Uterus (tissue), 3 donors: ENCODE measurements at regions not wholly inside any gene's neighbourhood (a gene's known extent, or its start where the extent isn't known, plus 50 kb on each side); places are given as distances from the start of the nearest gene placed in this dataset.

ENCODE experiments used
- DNase-seq, 2 donors: peaks; one replicate each; pipeline ENCODE4 v3.0.0-alpha.2; 2019 to 2020
- H3K27ac ChIP-seq, 2 donors: fragments of 200-600 bp; sonication (generic); 1 replicate in 1 of 2; 2 replicates in 1 of 2; pipeline ENCODE4 v1.5.1; 2016 to 2018
- H3K27me3 ChIP-seq, 2 donors: fragments of 200-600 bp; sonication (generic); one replicate each; pipeline ENCODE4 v1.5.1; 2018 to 2019; ENCODE audit warnings: control low read depth in 1 of 2
- H3K36me3 ChIP-seq, 2 donors: fragments of 200-600 bp; sonication (generic); one replicate each; pipeline ENCODE4 v1.5.1; 2019; ENCODE audit warnings: control low read depth in 1 of 2
- H3K4me1 ChIP-seq, 2 donors: fragments of 200-600 bp; sonication (generic); one replicate each; pipeline ENCODE4 v1.5.1; 2018 to 2019; ENCODE audit warnings: control low read depth in 1 of 2
- H3K4me3 ChIP-seq, 2 donors: fragments of 200-600 bp; sonication (generic); 1 replicate in 1 of 2; 2 replicates in 1 of 2; pipeline ENCODE4 v1.5.1; 2018 to 2019; ENCODE audit warnings: mild to moderate bottlenecking in 1 of 2
- H3K9me3 ChIP-seq, 2 donors: fragments of 200-600 bp; sonication (generic); one replicate each; pipeline ENCODE4 v1.5.1; 2019; ENCODE audit warnings: control low read depth in 1 of 2
- POLR2A ChIP-seq, 2 donors: fragments of 450-650 bp; IDR thresholded peaks; one replicate each; pipeline ENCODE4 v1.6.1; 2016; ENCODE audit warnings: antibody characterized with exemption in 2 of 2, mild to moderate bottlenecking in 1 of 2, moderate library complexity in 1 of 2
- intact Hi-C: fragments of 100-400 bp; cut with DNase I; formaldehyde crosslinking; loops from one replicate; pipeline ENCODE4 v1.15.1; 2023; ENCODE audit warnings: low total_unique reads
- TF ChIP-seq, protein P1 (sequence below), 4 experiments: fragments of 200-600 bp in 2 of 4; fragments of 450-650 bp in 2 of 4; sonication (generic) in 2 of 4; IDR thresholded peaks; one replicate each; pipeline ENCODE4 v1.5.1; 2016 to 2019; ENCODE audit warnings: antibody characterized with exemption in 4 of 4, mild to moderate bottlenecking in 2 of 4, moderate library complexity in 1 of 4
- donor health status: DM: yes; HTN: yes; CAD: no.

DNA sequence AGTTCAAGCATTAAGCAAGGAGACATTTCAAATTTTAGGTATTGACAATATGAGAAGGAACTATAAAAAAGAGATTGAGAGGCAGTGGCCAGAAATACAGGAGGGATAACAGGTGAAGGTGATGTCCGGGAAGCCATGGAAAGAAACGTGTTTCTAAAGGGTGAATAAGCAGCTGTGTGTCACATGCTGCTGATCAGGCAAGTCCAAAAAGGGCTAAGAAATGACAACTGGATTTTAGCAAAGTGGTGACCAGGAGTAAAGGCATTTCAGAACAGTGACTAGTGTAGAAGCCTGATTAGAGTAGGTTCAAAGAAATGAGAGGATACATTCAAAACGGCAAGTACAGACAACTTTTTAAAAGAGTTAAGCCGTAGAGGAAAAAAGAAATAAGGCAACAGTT, 204.3 kb upstream of the DIO2 start:
- TF ChIP-seq, protein P1, sequence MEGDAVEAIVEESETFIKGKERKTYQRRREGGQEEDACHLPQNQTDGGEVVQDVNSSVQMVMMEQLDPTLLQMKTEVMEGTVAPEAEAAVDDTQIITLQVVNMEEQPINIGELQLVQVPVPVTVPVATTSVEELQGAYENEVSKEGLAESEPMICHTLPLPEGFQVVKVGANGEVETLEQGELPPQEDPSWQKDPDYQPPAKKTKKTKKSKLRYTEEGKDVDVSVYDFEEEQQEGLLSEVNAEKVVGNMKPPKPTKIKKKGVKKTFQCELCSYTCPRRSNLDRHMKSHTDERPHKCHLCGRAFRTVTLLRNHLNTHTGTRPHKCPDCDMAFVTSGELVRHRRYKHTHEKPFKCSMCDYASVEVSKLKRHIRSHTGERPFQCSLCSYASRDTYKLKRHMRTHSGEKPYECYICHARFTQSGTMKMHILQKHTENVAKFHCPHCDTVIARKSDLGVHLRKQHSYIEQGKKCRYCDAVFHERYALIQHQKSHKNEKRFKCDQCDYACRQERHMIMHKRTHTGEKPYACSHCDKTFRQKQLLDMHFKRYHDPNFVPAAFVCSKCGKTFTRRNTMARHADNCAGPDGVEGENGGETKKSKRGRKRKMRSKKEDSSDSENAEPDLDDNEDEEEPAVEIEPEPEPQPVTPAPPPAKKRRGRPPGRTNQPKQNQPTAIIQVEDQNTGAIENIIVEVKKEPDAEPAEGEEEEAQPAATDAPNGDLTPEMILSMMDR (IDR thresholded peaks at IDR 0.05) = no peak
- TF ChIP-seq POLR2A (IDR thresholded peaks at IDR 0.05) = no peak
- H3K27ac ChIP-seq = no peak overlapping the region
- no peak overlapping the region for H3K4me3 ChIP-seq
- intact Hi-C loops = no loop called here
- H3K4me1 ChIP-seq = no peaks in the 10 kb centered on the region
- H3K36me3 ChIP-seq = no peaks in the 10 kb centered on the region
- no peak for DNase-seq
- H3K27me3 ChIP-seq = no peaks in the 10 kb centered on the region
- no peaks in the 10 kb centered on the region for H3K9me3 ChIP-seq

DNA sequence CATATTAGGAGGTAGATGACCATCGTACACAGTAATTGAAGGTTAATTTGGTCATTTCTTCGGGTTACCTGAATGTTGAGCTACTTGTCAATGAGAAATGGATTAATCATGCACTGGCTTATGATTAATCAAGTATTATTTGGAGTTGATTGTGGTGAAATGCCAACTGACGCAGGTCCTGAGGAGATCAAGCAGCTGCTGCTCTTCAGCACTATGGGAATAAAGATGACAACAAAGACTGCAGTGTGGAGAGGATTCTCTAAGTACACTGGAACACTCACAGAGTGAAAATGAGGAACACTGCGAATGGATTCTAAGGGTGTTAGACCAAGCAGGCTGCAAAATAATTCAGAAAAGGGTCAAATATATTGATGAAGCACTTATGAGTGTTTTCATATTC, 202.8 kb upstream of the DIO2 start:
- no peaks in the 10 kb centered on the region for H3K27me3 ChIP-seq
- no peaks in the 10 kb centered on the region for H3K4me1 ChIP-seq
- no peak overlapping the region for H3K27ac ChIP-seq
- H3K36me3 ChIP-seq = no peaks in the 10 kb centered on the region
- TF ChIP-seq, protein P1 (IDR thresholded peaks at IDR 0.05) = no peak
- TF ChIP-seq POLR2A (IDR thresholded peaks at IDR 0.05) = no peak
- DNase-seq = no peak
- intact Hi-C loops = no loop called here
- no peak overlapping the region for H3K4me3 ChIP-seq
- H3K9me3 ChIP-seq = no peaks in the 10 kb centered on the region

DNA sequence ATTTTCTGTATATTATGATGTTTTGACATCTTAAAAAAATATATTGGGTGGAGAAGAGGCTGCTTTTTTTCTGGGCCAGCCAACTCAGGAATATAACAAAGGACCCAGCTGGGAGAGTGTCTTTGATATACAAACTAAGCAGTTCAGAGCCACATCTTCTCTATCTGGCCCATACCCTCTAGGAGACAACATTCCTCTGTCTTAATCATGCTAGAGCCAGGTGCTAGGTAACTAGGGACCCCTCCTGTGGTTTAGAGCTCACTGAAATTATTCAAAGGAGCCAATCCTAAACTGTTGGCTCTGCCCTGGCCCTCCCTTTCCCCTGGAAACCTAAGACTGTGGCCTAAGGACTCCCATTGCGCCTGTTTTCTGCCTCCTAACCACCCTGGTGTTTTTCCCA, 193.1 kb upstream of the DIO2 start:
- no peak overlapping the region for H3K4me3 ChIP-seq
- intact Hi-C loops = no loop called here
- TF ChIP-seq, protein P1 (IDR thresholded peaks at IDR 0.05) = no peak
- TF ChIP-seq POLR2A (IDR thresholded peaks at IDR 0.05) = no peak

DNA sequence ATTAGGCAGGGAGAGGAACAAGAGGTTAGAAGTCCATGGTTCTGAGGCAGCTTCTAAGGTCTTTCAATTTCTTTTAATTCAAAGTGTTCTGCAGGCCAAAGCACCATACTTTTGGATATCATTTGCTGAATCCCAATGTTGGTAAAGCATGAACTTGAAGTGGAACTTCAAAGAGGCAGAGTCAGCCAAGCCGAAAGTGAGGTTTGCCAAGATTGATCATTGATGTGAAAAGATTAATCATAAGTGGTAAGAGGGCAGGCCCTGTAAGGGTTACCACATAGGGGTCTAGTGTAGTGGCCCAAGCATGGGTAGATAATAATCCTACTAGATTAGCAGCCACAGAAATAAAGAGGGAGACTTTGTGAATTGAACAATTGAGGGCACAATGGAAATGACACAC, 191.7 kb upstream of the DIO2 start:
- no peak for DNase-seq
- no peaks in the 10 kb centered on the region for H3K27me3 ChIP-seq
- H3K4me1 ChIP-seq = no peaks in the 10 kb centered on the region
- no peak overlapping the region for H3K4me3 ChIP-seq
- H3K9me3 ChIP-seq = no peaks in the 10 kb centered on the region
- intact Hi-C loops = no loop called here
- no peaks in the 10 kb centered on the region for H3K36me3 ChIP-seq
- no peak overlapping the region for H3K27ac ChIP-seq
- TF ChIP-seq POLR2A (IDR thresholded peaks at IDR 0.05) = no peak
- TF ChIP-seq, protein P1 (IDR thresholded peaks at IDR 0.05) = no peak

More for the DNA sequence above, 193.1 kb upstream of the DIO2 start:
- Histone ChIP-seq H3K27ac (no peak overlapping the region), H3K4me1 (no peaks in the 10 kb centered on the region), H3K9me3 (no peaks in the 10 kb centered on the region), H3K36me3 (no peaks in the 10 kb centered on the region), H3K27me3 (no peaks in the 10 kb centered on the region)
- DNase-seq = no peak

DNA sequence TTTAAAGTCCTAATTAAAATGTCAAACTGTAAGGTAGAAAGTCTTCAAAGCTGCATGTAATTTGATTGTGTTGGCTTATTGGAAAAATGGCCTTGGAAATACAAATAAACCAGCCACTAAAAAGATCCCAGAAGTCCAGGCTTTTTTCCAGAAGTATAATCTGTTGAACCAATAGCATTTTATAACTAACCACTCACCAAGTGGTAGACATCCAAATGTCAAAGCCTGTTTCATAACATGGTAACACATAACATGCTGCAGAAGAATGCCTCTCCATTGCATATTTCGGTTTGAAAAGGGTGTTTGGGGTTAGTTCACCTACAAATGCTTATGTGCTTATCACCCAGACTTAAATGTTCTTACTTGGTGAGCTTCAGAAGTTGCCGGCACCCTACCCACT, 183.7 kb upstream of the DIO2 start:
- no peaks in the 10 kb centered on the region for H3K9me3 ChIP-seq
- no peak overlapping the region for H3K27ac ChIP-seq
- H3K27me3 ChIP-seq = no peaks in the 10 kb centered on the region
- no peak for DNase-seq
- no peak for TF ChIP-seq POLR2A (IDR thresholded peaks at IDR 0.05)
- TF ChIP-seq, protein P1 (IDR thresholded peaks at IDR 0.05) = no peak
- H3K4me1 ChIP-seq = no peaks in the 10 kb centered on the region
- no peaks in the 10 kb centered on the region for H3K36me3 ChIP-seq
- H3K4me3 ChIP-seq = no peak overlapping the region
- intact Hi-C loops = no loop called here
